K562 (cell line): ENCODE measurements at regions not wholly inside any gene's neighbourhood (a gene's known extent, or its start where the extent isn't known, plus 50 kb on each side); places are given as distances from the start of the nearest gene placed in this dataset.
A peak's percentile ranks its signal among the peaks of the same experiment; 100 is the strongest.

Experiments
- ATAC-seq: fragments of 200-7000 bp; cut with Tn5 transposase; 3 replicates; pipeline ENCODE4 v1.9.1; 2020; ENCODE audit warnings: moderate library complexity
- BruUV-seq: library from RNA; stranded (reverse); fragments of 400-500 nt; replicated peaks from 2 replicates; lab custom pipeline; 2021; lab: Mats Ljungman, UMichigan
- CTCF ChIA-PET: fragments of 300-600 bp; formaldehyde crosslinking; extraction: SDS; loops from one replicate; lab custom pipeline; 2021; ENCODE audit warnings: low intra/inter-chr PET ratio; lab: Yijun Ruan, JAX
- POLR2A ChIA-PET: fragments of 300-600, 350-650 bp; sonication (Branson Sonifier 250); formaldehyde crosslinking; extraction: SDS; loops from one replicate; lab custom pipeline; 2021; ENCODE audit warnings: antibody characterized with exemption, inconsistent platforms; lab: Yijun Ruan, JAX
- DNase-seq, 4 experiments: peaks; one replicate each; pipeline versions ENCODE4 v3.0.0 to v3.0.0-alpha.2; 2011 to 2018; ENCODE audit warnings: low spot score in 3 of 4, mixed read lengths in 3 of 4; ENCODE audit errors: extremely low read depth in 1 of 4
- FAIRE-seq: peaks from 2 replicates; lab custom pipeline; 2011; peaks lifted over from hg19 to GRCh38; lab: Jason Lieb, UNC
- H2AFZ ChIP-seq: 2 replicates; pipeline ENCODE4 v1.6.0; 2011; ENCODE audit warnings: low read depth, low read length, control low read depth, inconsistent platforms
- H3K27ac ChIP-seq: fragments of 200-600 bp; 3 replicates; pipeline ENCODE4 v1.8.0; 2011; ENCODE audit warnings: low read depth, mild to moderate bottlenecking, control low read depth, inconsistent platforms, low read length, moderate library complexity, mixed read lengths; ENCODE audit errors: extremely low read depth
- H3K27me3 ChIP-seq, 2 experiments: fragments of 300-600 bp in 1 of 2; 2 replicates in 1 of 2; 3 replicates in 1 of 2; pipeline versions ENCODE4 v1.6.0 to v1.8.0; 2011; ENCODE audit warnings: inconsistent platforms in 2 of 2, low read length in 2 of 2, mild to moderate bottlenecking in 1 of 2, mixed read lengths in 1 of 2, moderate library complexity in 1 of 2; ENCODE audit not compliant: control insufficient read depth in 2 of 2, insufficient read depth in 2 of 2
- H3K36me3 ChIP-seq: fragments of 300-600 bp; 3 replicates; pipeline ENCODE4 v1.8.0; 2011; ENCODE audit warnings: mild to moderate bottlenecking, low read length, inconsistent platforms; ENCODE audit not compliant: control insufficient read depth, insufficient read depth
- H3K4me1 ChIP-seq, 2 experiments: fragments of 200-600 bp in 1 of 2; replicated peaks in 1 of 2; 2 replicates in 1 of 2; 3 replicates in 1 of 2; pipeline versions ENCODE4 v1.5.1 to v1.8.0; 2011; ENCODE audit warnings: inconsistent platforms in 2 of 2, low read length in 2 of 2, mild to moderate bottlenecking in 1 of 2, mixed read lengths in 1 of 2, moderate library complexity in 1 of 2; ENCODE audit not compliant: control insufficient read depth in 2 of 2, insufficient read depth in 2 of 2
- H3K4me2 ChIP-seq: 2 replicates; pipeline ENCODE4 v1.6.1; 2011; ENCODE audit warnings: low read length, control low read depth, inconsistent platforms, mixed read lengths; ENCODE audit not compliant: insufficient read depth
- H3K4me3 ChIP-seq: fragments of 200-600 bp; sonication (generic), shearing (Covaris generic); 2 replicates; pipeline ENCODE4 v1.5.1; 2016; ENCODE audit warnings: control low read depth, inconsistent platforms
- H3K79me2 ChIP-seq: fragments of 200-600 bp; 3 replicates; pipeline ENCODE4 v1.8.0; 2011; ENCODE audit warnings: low read length, inconsistent platforms; ENCODE audit not compliant: control insufficient read depth, insufficient read depth
- H3K9ac ChIP-seq, 2 experiments: 2 replicates each; pipeline versions ENCODE4 v1.6.0 to v1.6.1; 2011; ENCODE audit warnings: low read depth in 2 of 2, low read length in 2 of 2, control low read depth in 1 of 2, inconsistent platforms in 1 of 2, mild to moderate bottlenecking in 1 of 2, mixed read lengths in 1 of 2; ENCODE audit not compliant: insufficient read depth in 1 of 2
- H3K9me1 ChIP-seq: one replicate; pipeline ENCODE4 v1.6.0; 2011; ENCODE audit warnings: inconsistent platforms, mild to moderate bottlenecking, low read length, moderate library complexity; ENCODE audit not compliant: control insufficient read depth, insufficient read depth
- H3K9me3 ChIP-seq: replicated peaks from 2 replicates; pipeline ENCODE4 v1.5.1; 2011; ENCODE audit warnings: low read depth, low read length, inconsistent platforms; ENCODE audit not compliant: control insufficient read depth, insufficient read depth
- H4K20me1 ChIP-seq: replicated peaks from 2 replicates; pipeline ENCODE4 v1.6.1; 2011; ENCODE audit warnings: low read length, inconsistent platforms, mixed read lengths; ENCODE audit not compliant: control insufficient read depth, insufficient read depth
- CTCF ChIP-seq, 3 experiments: IDR thresholded peaks in 2 of 3; conservative IDR thresholded peaks in 1 of 3; 2 replicates each; pipeline ENCODE4 v1.5.1; 2011 to 2012; ENCODE audit warnings: low read length in 3 of 3, mild to moderate bottlenecking in 3 of 3, control low read depth in 2 of 3, improper control_type of control experiment in 1 of 3, inconsistent platforms in 1 of 3, low read depth in 1 of 3, mixed read lengths in 1 of 3, moderate library complexity in 1 of 3; ENCODE audit not compliant: insufficient read depth in 2 of 3
- in situ Hi-C: fragments of 300-500 bp; cut with MboI; formaldehyde crosslinking; loops from 4 replicates; pipeline ENCODE4 v1.15.0; 2018; ENCODE audit warnings: inconsistent platforms, mixed read lengths
- intact Hi-C: fragments of 100-400 bp; cut with micrococcal nuclease; formaldehyde crosslinking; loops from 2 replicates; pipeline ENCODE4 v1.14.2; 2022
- TF ChIP-seq, protein P1 (sequence below): fragments of 250-450 bp; sonication (Bioruptor Pico); IDR thresholded peaks from 2 replicates; pipeline ENCODE4 v1.4.0; 2020; ENCODE audit warnings: mild to moderate bottlenecking

- Histone ChIP-seq H3K4me3 (no peak overlapping the region), H2AFZ (no peak overlapping the region), H3K4me2 (no peak overlapping the region), H4K20me1 (no peaks in the 10 kb centered on the region), H3K9ac (no peak overlapping the region), H3K79me2 (no peaks in the 10 kb centered on the region), H3K36me3 (no peaks in the 10 kb centered on the region), H3K9me1 (no peaks in the 10 kb centered on the region), H3K27ac (no peak overlapping the region), H3K27me3 (no peaks in the 10 kb centered on the region), H3K4me1 (no peaks in the 10 kb centered on the region), H3K9me3 (peaks cover 3% of the 10 kb centered on the region; the same call in 1 of the 2 replicates)
- intact Hi-C loops, result no loop called here
- TF ChIP-seq, protein P1, sequence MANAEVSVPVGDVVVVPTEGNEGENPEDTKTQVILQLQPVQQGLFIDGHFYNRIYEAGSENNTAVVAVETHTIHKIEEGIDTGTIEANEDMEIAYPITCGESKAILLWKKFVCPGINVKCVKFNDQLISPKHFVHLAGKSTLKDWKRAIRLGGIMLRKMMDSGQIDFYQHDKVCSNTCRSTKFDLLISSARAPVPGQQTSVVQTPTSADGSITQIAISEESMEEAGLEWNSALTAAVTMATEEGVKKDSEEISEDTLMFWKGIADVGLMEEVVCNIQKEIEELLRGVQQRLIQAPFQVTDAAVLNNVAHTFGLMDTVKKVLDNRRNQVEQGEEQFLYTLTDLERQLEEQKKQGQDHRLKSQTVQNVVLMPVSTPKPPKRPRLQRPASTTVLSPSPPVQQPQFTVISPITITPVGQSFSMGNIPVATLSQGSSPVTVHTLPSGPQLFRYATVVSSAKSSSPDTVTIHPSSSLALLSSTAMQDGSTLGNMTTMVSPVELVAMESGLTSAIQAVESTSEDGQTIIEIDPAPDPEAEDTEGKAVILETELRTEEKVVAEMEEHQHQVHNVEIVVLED (CRISPR knock-in tag), result no peak
- TF ChIP-seq CTCF (IDR thresholded peaks at IDR 0.05 in 2 of 3, conservative IDR thresholded peaks at IDR 0.05 in 1 of 3; ENCODE audit: insufficient read depth in 2 of 3, low read depth in 1 of 3, low read length in 3 of 3), result 0 out of 6 replicates have a peak, but pooled peaks of 1 of the 3 experiments have one; percentile 10
- no TSS peak for BruUV-seq
- FAIRE-seq (no peak), DNase-seq (no peak), ATAC-seq (no peak)
- CTCF ChIA-PET, result no interaction called here
- POLR2A ChIA-PET, result no interaction called here
- in situ Hi-C loops, result no loop called here
Measured at GRCh38 chr4:133839326-133839725, 362.3 kb downstream of the PABPC4L start.
